GM12872 (cell line): ENCODE measurements at regions not wholly inside any gene's neighbourhood (a gene's known extent, or its start where the extent isn't known, plus 50 kb on each side); places are given as distances from the start of the nearest gene placed in this dataset.

Experiments
- TF ChIP-seq, protein P1 (sequence below): IDR thresholded peaks from 3 replicates; pipeline ENCODE4 v1.5.1; 2011; ENCODE audit warnings: low read depth, mild to moderate bottlenecking, low read length, moderate library complexity; ENCODE audit not compliant: insufficient read depth

DNA sequence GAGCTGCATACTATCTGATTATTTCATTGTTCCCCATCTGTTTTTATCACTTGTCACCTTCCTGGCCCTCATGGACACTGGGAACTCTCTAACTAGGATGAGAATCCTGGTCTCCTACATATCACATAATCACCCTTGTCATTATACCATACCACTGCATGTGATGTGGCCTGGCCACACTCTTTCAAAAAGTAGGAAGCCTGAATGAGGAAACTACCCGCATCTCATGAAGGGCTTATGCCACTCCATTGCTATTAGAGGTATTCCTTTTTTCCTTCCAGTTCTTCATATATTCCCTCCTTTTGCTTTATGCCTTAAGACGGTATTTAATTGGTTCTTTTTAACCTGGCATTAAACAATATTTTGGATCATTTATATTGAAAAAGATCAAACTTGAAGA is 1341.4 kb upstream of the NUDT12 start:
- TF ChIP-seq, protein P1, sequence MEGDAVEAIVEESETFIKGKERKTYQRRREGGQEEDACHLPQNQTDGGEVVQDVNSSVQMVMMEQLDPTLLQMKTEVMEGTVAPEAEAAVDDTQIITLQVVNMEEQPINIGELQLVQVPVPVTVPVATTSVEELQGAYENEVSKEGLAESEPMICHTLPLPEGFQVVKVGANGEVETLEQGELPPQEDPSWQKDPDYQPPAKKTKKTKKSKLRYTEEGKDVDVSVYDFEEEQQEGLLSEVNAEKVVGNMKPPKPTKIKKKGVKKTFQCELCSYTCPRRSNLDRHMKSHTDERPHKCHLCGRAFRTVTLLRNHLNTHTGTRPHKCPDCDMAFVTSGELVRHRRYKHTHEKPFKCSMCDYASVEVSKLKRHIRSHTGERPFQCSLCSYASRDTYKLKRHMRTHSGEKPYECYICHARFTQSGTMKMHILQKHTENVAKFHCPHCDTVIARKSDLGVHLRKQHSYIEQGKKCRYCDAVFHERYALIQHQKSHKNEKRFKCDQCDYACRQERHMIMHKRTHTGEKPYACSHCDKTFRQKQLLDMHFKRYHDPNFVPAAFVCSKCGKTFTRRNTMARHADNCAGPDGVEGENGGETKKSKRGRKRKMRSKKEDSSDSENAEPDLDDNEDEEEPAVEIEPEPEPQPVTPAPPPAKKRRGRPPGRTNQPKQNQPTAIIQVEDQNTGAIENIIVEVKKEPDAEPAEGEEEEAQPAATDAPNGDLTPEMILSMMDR, result no peak

DNA sequence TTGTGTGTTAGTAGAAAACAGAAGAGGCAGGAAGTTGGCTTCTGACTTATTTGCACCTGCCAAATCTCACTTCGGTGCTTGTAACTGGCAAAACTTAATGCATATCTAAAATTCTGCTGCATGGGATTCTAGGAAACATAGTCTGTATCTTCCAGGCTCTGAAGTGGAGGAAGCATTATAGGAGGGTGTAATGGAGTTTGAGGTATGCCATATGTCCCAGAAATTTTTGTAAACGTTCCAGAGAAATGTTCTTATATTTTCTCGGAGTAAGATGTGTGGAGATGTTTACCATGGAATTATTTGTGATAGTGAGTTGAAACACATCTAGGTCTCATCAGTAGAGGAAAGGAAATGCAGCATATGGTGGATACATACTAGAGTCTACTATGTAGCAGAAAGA is 1329.0 kb upstream of the NUDT12 start:
- TF ChIP-seq, protein P1, result no peak

DNA sequence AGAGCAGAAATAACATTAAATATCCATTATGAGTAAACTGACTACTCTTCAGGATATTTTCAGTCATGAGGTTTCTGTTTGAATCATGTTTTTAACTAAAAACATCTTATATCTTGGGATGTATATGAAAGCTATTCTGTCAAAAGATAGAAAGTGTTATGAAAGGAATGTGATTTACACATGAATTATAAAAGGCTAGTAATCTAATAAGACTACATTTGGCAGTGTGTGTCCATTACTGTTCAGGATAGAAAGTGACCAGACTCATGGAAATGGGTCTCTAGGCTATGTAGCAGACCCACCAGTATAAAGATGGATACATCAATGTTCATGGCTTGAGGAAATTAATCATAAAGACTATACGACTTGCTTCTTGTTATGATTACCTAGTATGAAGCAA is 1328.2 kb upstream of the NUDT12 start:
- TF ChIP-seq, protein P1, result no peak

DNA sequence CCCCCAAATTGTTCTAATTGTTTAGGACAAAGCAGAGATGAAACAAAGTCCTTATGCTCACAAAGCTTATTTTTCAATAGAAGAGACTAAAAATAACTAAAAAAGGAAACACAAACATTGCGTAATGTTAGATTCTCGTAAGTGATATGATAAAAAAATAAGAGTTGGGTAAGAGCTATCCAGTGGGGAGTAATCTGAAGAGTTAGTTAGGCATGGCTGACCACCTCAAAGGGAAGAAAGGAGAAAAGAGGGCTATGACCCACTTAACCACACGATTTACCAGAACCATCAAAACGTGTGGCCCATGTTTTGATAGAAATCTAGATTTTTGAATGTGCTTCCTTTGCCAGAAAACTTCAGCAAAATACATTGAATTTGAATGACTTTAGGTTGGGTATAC is 1296.8 kb upstream of the NUDT12 start:
- TF ChIP-seq, protein P1, result no peak

DNA sequence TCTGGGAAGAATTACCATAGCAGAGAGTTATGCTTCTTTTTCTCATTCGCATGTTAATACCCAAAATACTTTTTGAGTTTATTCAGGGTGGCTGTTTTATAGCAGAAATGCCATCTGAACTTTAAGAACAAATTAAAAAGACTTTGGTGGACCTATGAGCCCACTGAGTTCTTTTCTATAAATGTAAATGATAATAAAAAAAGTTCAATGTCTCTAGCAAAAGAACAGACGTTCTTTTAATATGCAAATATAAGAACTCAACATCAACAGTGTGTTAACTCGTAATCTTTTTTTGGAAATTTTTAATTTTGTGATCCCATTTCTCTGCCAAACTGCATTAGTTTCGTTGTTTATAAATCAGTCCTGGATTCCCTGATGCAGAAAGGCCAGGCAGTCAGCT is 1283.0 kb upstream of the NUDT12 start:
- TF ChIP-seq, protein P1, result no peak

DNA sequence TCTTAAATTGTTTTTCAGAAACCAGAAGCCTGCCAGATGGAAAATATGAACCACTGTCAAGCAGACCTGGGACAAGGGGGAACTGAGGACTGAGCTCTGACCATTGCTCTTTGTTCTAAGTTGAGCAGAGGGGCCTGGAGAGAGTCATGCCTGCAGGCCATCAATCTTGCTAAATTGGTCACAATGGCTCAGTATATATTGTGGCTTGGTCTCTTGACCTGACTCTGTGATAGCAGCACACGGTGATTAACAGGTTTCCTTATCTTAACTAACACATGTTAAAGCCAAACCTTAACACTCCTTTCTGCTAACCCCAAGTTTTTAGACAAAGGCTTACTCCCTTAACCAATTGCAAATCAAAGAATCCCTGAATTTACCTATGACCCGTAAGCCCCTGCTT is 1281.2 kb upstream of the NUDT12 start:
- TF ChIP-seq, protein P1, result no peak

DNA sequence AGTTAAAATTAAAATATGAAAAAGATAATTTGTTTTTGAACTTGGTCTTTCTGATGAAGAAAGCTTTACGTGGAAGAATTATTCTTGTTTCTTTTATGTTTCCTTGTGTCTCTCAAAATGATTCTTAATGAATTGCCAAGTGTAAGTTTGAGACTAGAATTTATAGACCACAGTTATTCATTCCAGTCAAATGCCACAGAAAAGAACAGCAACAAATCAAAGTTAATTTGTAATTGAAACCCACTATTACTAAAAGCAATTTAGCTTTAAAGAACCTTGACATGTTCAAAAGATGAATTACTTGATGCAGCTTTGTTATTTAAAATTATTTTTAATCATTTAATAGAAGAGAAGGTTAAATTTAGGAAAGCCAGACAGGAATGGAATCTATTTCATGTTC is 1277.7 kb upstream of the NUDT12 start:
- TF ChIP-seq, protein P1, result no peak

DNA sequence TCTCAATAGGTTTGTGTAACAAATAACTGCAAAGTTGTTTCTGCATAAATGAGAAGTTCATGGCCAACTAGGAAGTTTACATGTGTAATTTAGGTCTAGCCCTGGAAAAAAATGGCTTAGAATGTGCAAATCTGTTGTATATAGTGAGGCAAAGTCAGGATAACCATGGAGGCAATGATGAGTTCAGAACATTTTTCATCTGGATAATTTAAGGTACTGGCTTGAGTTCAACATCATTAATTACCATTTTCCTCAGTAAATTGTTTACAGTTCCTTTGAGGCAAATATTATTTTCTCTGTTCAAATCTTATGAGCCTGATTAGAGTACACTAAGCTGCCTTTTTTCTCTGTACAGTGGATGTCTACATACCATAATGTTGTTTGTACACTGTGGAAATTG is 1259.0 kb upstream of the NUDT12 start:
- TF ChIP-seq, protein P1, result no peak
